OCI-LY7 (cell line): ENCODE measurements at regions not wholly inside any gene's neighbourhood (a gene's known extent, or its start where the extent isn't known, plus 50 kb on each side); places are given as distances from the start of the nearest gene placed in this dataset.

Source experiments
- BruUV-seq: library from RNA; stranded (reverse); fragments of 400-500 nt; replicated peaks from 2 replicates; lab custom pipeline; 2021; lab: Mats Ljungman, UMichigan
- CTCF ChIA-PET: fragments of 300-600 bp; sonication (Branson Sonifier 250); formaldehyde crosslinking; loops from one replicate; lab custom pipeline; 2022; ENCODE audit warnings: antibody characterized with exemption; ENCODE audit not compliant: unreplicated experiment; lab: Charles Lee
- POLR2A ChIA-PET: fragments of 300-600 bp; sonication (Branson Sonifier 250); formaldehyde crosslinking; loops from one replicate; lab custom pipeline; 2022; ENCODE audit warnings: antibody characterized with exemption; lab: Charles Lee
- DNase-seq: peaks from one replicate; pipeline ENCODE4 v3.0.0-alpha.2; 2015; ENCODE audit warnings: low spot score
- H2AFZ ChIP-seq: fragments of 200-600 bp; sonication (generic), shearing (Covaris generic); 2 replicates; pipeline ENCODE4 v1.6.1; 2014; ENCODE audit warnings: mild to moderate bottlenecking, antibody characterized with exemption, low read length, moderate library complexity
- H3K27ac ChIP-seq: fragments of 200-600 bp; sonication (generic); 2 replicates; pipeline ENCODE4 v1.5.1; 2014; ENCODE audit warnings: mixed run types, low read depth, mild to moderate bottlenecking, moderate library complexity, low read length, inconsistent platforms; ENCODE audit not compliant: poor library complexity, severe bottlenecking
- H3K36me3 ChIP-seq: fragments of 200-600 bp; sonication (generic); 2 replicates; pipeline ENCODE4 v1.6.1; 2014; ENCODE audit warnings: mild to moderate bottlenecking, antibody characterized with exemption, low read length, moderate library complexity, mixed read lengths; ENCODE audit not compliant: insufficient read depth
- H3K4me1 ChIP-seq: fragments of 200-600 bp; sonication (generic); 2 replicates; pipeline ENCODE4 v1.5.1; 2014; ENCODE audit warnings: mild to moderate bottlenecking, low read length; ENCODE audit not compliant: insufficient read depth, poor library complexity, severe bottlenecking
- H3K4me2 ChIP-seq: fragments of 200-600 bp; sonication (generic); 2 replicates; pipeline ENCODE4 v1.6.1; 2014; ENCODE audit warnings: mild to moderate bottlenecking, low read length
- H3K4me3 ChIP-seq: fragments of 200-600 bp; sonication (generic); 2 replicates; pipeline ENCODE4 v1.5.1; 2014; ENCODE audit warnings: mild to moderate bottlenecking, low read depth, low read length; ENCODE audit not compliant: poor library complexity, severe bottlenecking
- H3K79me2 ChIP-seq: fragments of 200-600 bp; sonication (generic); 2 replicates; pipeline ENCODE4 v1.6.1; 2016; ENCODE audit warnings: low read depth, mild to moderate bottlenecking, low read length, moderate library complexity, mixed read lengths; ENCODE audit not compliant: insufficient read depth
- H3K9me2 ChIP-seq: fragments of 200-600 bp; sonication (generic); 2 replicates; pipeline ENCODE4 v1.6.1; 2016; ENCODE audit warnings: mild to moderate bottlenecking, low read length, mixed read lengths; ENCODE audit not compliant: insufficient read depth
- H3K9me3 ChIP-seq: fragments of 200-600 bp; sonication (generic); 2 replicates; pipeline ENCODE4 v1.6.1; 2014; ENCODE audit warnings: mild to moderate bottlenecking, mixed run types, low read length, mixed read lengths
- H4K20me1 ChIP-seq: fragments of 200-600 bp; sonication (generic); 2 replicates; pipeline ENCODE4 v1.6.1; 2014; ENCODE audit warnings: mild to moderate bottlenecking, antibody characterized with exemption, low read length, moderate library complexity, mixed read lengths; ENCODE audit not compliant: insufficient read depth
- EZH2phosphoT487 ChIP-seq: fragments of 200-600 bp; sonication (generic); IDR thresholded peaks from 2 replicates; pipeline ENCODE4 v1.6.1; 2018; ENCODE audit warnings: low read depth, borderline replicate concordance, mild to moderate bottlenecking, mixed run types, antibody characterized with exemption, low read length, moderate library complexity, mixed read lengths
- intact Hi-C: fragments of 100-400 bp; cut with micrococcal nuclease; formaldehyde crosslinking; loops from one replicate; pipeline ENCODE4 v1.10.0; 2022; ENCODE audit not compliant: unreplicated experiment
- TF ChIP-seq, protein P1 (sequence below): fragments of 200-600 bp; sonication (generic); conservative IDR thresholded peaks from 2 replicates; pipeline ENCODE4 v1.5.1; 2014; ENCODE audit warnings: mild to moderate bottlenecking, antibody characterized with exemption, low read length, moderate library complexity, mixed read lengths

DNA sequence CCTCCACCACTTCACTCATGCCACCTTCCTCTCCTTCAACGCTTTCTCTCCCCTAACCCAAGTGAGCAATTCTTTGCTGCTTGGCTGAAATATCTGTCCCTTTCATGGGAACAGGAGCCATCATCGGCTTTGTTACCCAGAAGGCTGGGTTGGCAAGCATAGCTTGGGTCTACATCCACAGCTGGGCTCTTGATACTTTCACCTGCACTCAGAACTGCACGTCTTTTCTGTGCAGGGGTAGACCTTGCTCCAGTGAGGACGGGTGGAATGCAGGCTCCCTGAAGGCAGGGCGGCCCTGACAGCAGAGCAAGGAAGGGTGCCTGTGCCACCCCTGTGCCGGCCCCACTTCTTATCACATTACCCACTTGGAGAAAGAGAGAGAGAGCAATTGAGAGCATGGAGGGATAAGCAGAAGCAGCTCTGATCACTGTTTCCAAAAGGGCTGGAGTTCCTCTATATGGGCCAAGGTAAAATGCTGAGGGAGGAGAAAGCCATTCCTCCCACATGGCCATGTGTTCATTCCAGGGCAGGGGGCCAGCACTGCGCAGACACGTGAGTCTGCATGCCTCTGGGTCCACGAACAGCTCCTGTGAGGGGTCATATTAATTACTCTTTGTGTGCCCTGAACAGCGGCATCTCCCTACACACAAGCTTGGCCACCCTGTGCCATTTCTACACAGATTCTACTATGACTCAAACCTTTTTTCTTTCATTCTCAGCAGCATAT lies 181.8 kb downstream of the BUD13 start:
- H3K9me3 ChIP-seq: no peaks in the 10 kb centered on the region
- no TSS peak for BruUV-seq
- no peaks in the 10 kb centered on the region for H3K36me3 ChIP-seq
- no peak overlapping the region for H3K4me3 ChIP-seq
- H3K4me1 ChIP-seq: no peaks in the 10 kb centered on the region
- no peaks in the 10 kb centered on the region for H3K9me2 ChIP-seq
- POLR2A ChIA-PET: interaction anchor here (0.6 kb wide), 1 partner anchor 250 kb away, joined by 4 read pairs; no protein-coding TSS in a partner anchor
- DNase-seq: no peak
- H3K27ac ChIP-seq: no peak overlapping the region
- no peak overlapping the region for H2AFZ ChIP-seq
- no peak for TF ChIP-seq EZH2phosphoT487
- TF ChIP-seq, protein P1, sequence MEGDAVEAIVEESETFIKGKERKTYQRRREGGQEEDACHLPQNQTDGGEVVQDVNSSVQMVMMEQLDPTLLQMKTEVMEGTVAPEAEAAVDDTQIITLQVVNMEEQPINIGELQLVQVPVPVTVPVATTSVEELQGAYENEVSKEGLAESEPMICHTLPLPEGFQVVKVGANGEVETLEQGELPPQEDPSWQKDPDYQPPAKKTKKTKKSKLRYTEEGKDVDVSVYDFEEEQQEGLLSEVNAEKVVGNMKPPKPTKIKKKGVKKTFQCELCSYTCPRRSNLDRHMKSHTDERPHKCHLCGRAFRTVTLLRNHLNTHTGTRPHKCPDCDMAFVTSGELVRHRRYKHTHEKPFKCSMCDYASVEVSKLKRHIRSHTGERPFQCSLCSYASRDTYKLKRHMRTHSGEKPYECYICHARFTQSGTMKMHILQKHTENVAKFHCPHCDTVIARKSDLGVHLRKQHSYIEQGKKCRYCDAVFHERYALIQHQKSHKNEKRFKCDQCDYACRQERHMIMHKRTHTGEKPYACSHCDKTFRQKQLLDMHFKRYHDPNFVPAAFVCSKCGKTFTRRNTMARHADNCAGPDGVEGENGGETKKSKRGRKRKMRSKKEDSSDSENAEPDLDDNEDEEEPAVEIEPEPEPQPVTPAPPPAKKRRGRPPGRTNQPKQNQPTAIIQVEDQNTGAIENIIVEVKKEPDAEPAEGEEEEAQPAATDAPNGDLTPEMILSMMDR: no peak
- no peaks in the 10 kb centered on the region for H4K20me1 ChIP-seq
- no peak overlapping the region for H3K4me2 ChIP-seq
- no peaks in the 10 kb centered on the region for H3K79me2 ChIP-seq
- intact Hi-C loops: no loop called here
- CTCF ChIA-PET: no interaction called here

DNA sequence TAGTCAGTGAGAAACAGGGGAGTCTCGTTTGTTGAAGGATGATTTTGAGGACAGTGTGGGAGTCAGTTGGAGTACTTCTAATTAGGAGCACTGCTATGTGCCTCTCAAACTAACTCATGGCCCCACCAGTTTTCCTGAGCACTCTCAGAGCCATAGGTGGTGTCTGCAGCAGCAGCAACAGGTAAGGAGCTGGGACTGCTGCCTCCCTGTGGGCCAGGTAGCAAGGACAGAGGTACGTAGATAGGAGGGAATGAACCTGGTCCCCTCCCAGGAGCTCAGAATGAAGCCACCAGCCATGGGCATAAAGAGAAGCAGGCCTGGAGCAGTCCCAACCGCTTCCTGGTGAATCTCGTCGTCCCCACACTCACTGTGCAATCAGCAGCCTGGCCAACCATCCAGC lies 183.4 kb downstream of the BUD13 start:
- Histone ChIP-seq H2AFZ (no peak overlapping the region), H3K4me1 (no peaks in the 10 kb centered on the region), H3K4me3 (no peak overlapping the region), H3K27ac (no peak overlapping the region), H3K9me2 (no peaks in the 10 kb centered on the region), H3K79me2 (no peaks in the 10 kb centered on the region), H3K36me3 (no peaks in the 10 kb centered on the region), H3K4me2 (no peak overlapping the region), H3K9me3 (no peaks in the 10 kb centered on the region), H4K20me1 (no peaks in the 10 kb centered on the region)
- intact Hi-C loops: no loop called here
- CTCF ChIA-PET: no interaction called here
- TF ChIP-seq EZH2phosphoT487: no peak
- TF ChIP-seq, protein P1: no peak
- DNase-seq: no peak
- POLR2A ChIA-PET: interaction anchor here (0.6 kb wide), 1 partner anchor 43 kb away, joined by 4 read pairs; no protein-coding TSS in a partner anchor
- no TSS peak for BruUV-seq

DNA sequence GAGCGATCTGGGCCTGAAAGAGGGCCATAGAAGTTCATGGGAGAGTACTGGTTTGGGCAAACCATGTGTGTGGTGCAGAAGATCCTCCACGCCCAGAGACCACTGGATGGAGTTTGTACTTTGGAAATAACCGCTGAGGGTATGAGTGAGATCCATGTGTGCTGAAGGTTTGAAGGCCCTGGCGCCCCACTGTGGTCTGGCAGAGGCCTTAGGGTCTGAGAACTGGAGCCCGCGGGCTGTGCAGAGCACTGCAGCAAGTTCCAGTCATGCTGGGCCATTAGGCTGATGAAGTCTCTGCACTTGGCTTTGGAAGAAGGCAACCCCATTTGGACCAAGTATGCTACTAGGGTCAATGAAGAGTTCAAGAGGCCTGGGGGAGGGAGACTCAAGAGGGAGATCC lies 186.4 kb downstream of the BUD13 start:
- no peak for DNase-seq
- CTCF ChIA-PET: no interaction called here
- H3K4me1 ChIP-seq: no peaks in the 10 kb centered on the region
- no peaks in the 10 kb centered on the region for H3K79me2 ChIP-seq
- H4K20me1 ChIP-seq: no peaks in the 10 kb centered on the region
- TF ChIP-seq, protein P1: no peak
- TF ChIP-seq EZH2phosphoT487: no peak
- no peak overlapping the region for H3K4me2 ChIP-seq
- H3K9me2 ChIP-seq: no peaks in the 10 kb centered on the region
- POLR2A ChIA-PET: no interaction called here
- no TSS peak for BruUV-seq
- H3K4me3 ChIP-seq: no peak overlapping the region
- no peak overlapping the region for H2AFZ ChIP-seq
- no peaks in the 10 kb centered on the region for H3K36me3 ChIP-seq
- intact Hi-C loops: no loop called here
- H3K27ac ChIP-seq: no peak overlapping the region
- H3K9me3 ChIP-seq: no peaks in the 10 kb centered on the region
